ENCODE measurements at regions not wholly inside any gene's neighbourhood (a gene's known extent, or its start where the extent isn't known, plus 50 kb on each side); places are given as distances from the start of the nearest gene placed in this dataset.

GRCh38 chr16:51402785-51403184, 251.7 kb upstream of the SALL1 start:
- Histone ChIP-seq H2AFZ (ENCODE audit: low read depth, low read length, poor library complexity, severe bottlenecking) (no peak overlapping the region), H4K20me1 (ENCODE audit: insufficient read depth) (no peaks in the 10 kb centered on the region), H3K27ac (ENCODE audit: low read depth, low read length) (no peak overlapping the region), H3K9me2 (ENCODE audit: insufficient read depth) (no peaks in the 10 kb centered on the region), H3K9ac (ENCODE audit: low read length) (no peak overlapping the region), H3K9me3 (ENCODE audit: control insufficient read depth in 1 of 2, insufficient read depth in 1 of 2, low read depth in 1 of 2, low read length in 2 of 2) (peaks cover 0 to 10% of the 10 kb centered on the region in 2 experiments; a peak in 2 of 4 replicates), H3K79me2 (ENCODE audit: insufficient read depth, low read length) (no peaks in the 10 kb centered on the region), H3K36me3 (ENCODE audit: control insufficient read depth in 1 of 2, insufficient read depth in 2 of 2, low read length in 2 of 2) (no peaks in the 10 kb centered on the region), H3K4me3 (replicated peaks in 1 of 2; ENCODE audit: low read depth in 1 of 2, low read length in 2 of 2) (no peak overlapping the region), H3K27me3 (ENCODE audit: insufficient read depth, low read length) (no peaks in the 10 kb centered on the region), H3K4me2 (ENCODE audit: low read length) (no peak overlapping the region), H3K4me1 (ENCODE audit: control insufficient read depth in 1 of 2, insufficient read depth in 2 of 2, low read length in 2 of 2) (no peaks in the 10 kb centered on the region)
- intact Hi-C loops (cut with micrococcal nuclease) = no loop called here
- no peak for TF ChIP-seq POLR2A (IDR thresholded peaks at IDR 0.05; ENCODE audit: borderline replicate concordance, extremely low read depth, insufficient read depth, insufficient read length)
- TF ChIP-seq ELF1 (IDR thresholded peaks at IDR 0.05; ENCODE audit: borderline replicate concordance, low read depth) = no peak
- TF ChIP-seq TCF7L2 (IDR thresholded peaks at IDR 0.05; ENCODE audit: borderline replicate concordance, extremely low read depth, insufficient read depth, insufficient read length) = no peak
- TF ChIP-seq, protein P1, sequence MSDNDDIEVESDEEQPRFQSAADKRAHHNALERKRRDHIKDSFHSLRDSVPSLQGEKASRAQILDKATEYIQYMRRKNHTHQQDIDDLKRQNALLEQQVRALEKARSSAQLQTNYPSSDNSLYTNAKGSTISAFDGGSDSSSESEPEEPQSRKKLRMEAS (IDR thresholded peaks at IDR 0.05) = no peak
- TF ChIP-seq CTCF (IDR thresholded peaks at IDR 0.05 in 2 of 3, conservative IDR thresholded peaks at IDR 0.05 in 1 of 3; ENCODE audit: borderline replicate concordance in 1 of 3, insufficient read depth in 1 of 3, low read depth in 2 of 3, low read length in 2 of 3) = no peak
- TF ChIP-seq ATF3 (IDR thresholded peaks at IDR 0.05) = no peak
- no peak for TF ChIP-seq CEBPB (IDR thresholded peaks at IDR 0.05; ENCODE audit: low read depth)
- TF ChIP-seq POLR2AphosphoS5 (IDR thresholded peaks at IDR 0.05; ENCODE audit: low read depth, low read length) = no peak
- no peak for TF ChIP-seq ZBTB33 (IDR thresholded peaks at IDR 0.05; ENCODE audit: extremely low read depth, insufficient replicate concordance, low read length)
- TF ChIP-seq EZH2phosphoT487 (IDR thresholded peaks at IDR 0.05; ENCODE audit: borderline replicate concordance) = no peak
- TF ChIP-seq SRF (IDR thresholded peaks at IDR 0.05; ENCODE audit: low read depth) = no peak
- DNase-seq (ENCODE audit: low read depth, low spot score) (no peak), ATAC-seq (no peak)
- CTCF ChIA-PET = no interaction called here
- BruUV-seq (replicated peaks) = no TSS peak
- POLR2A ChIA-PET = no interaction called here
- RAD21 ChIA-PET (ENCODE audit: low non-redundant PET in 1 of 2, low total read pairs in 2 of 2, uncharacterized antibody in 2 of 2, unreplicated experiment in 2 of 2) = no interaction called here
